ENCODE measurements at regions not wholly inside any gene's neighbourhood (a gene's known extent, or its start where the extent isn't known, plus 50 kb on each side); places are given as distances from the start of the nearest gene placed in this dataset.

DNA sequence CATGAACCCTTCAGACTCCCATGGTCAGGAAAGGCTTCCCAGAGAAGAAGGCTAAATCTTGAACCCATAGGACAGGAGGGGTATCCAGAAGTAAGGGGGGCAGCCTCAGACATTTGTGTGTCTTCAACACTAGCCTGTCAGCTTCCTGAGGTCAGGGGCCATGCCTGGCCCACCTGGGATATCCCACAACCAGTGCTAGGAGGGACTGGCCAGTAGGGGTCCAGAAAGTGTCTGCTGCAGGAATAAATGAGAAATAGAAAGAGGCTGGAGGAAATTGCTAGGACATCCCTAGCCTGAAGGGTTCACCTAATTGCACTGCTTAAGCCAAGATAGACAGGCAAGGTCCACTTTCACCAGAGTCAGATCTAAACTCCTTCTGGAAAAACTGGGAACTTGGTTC lies 799.6 kb upstream of the ID2 start:
- TF ChIP-seq, protein P1, sequence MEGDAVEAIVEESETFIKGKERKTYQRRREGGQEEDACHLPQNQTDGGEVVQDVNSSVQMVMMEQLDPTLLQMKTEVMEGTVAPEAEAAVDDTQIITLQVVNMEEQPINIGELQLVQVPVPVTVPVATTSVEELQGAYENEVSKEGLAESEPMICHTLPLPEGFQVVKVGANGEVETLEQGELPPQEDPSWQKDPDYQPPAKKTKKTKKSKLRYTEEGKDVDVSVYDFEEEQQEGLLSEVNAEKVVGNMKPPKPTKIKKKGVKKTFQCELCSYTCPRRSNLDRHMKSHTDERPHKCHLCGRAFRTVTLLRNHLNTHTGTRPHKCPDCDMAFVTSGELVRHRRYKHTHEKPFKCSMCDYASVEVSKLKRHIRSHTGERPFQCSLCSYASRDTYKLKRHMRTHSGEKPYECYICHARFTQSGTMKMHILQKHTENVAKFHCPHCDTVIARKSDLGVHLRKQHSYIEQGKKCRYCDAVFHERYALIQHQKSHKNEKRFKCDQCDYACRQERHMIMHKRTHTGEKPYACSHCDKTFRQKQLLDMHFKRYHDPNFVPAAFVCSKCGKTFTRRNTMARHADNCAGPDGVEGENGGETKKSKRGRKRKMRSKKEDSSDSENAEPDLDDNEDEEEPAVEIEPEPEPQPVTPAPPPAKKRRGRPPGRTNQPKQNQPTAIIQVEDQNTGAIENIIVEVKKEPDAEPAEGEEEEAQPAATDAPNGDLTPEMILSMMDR (conservative IDR thresholded peaks at IDR 0.05; ENCODE audit: low read length) = 0 out of 2 replicates have a peak, but pooled peaks have one; percentile 18
- no peak for TF ChIP-seq EZH2phosphoT487 (IDR thresholded peaks at IDR 0.05; ENCODE audit: borderline replicate concordance)

Data from Loucy (cell line).